OCI-LY7 (cell line): ENCODE measurements at regions not wholly inside any gene's neighbourhood (a gene's known extent, or its start where the extent isn't known, plus 50 kb on each side); places are given as distances from the start of the nearest gene placed in this dataset.

Source experiments
- CTCF ChIP-seq: fragments of 200-600 bp; sonication (generic); conservative IDR thresholded peaks from 2 replicates; pipeline ENCODE4 v1.5.1; 2014; ENCODE audit warnings: mild to moderate bottlenecking, antibody characterized with exemption, low read length, moderate library complexity, mixed read lengths
- EZH2phosphoT487 ChIP-seq: fragments of 200-600 bp; sonication (generic); IDR thresholded peaks from 2 replicates; pipeline ENCODE4 v1.6.1; 2018; ENCODE audit warnings: low read depth, borderline replicate concordance, mild to moderate bottlenecking, mixed run types, antibody characterized with exemption, low read length, moderate library complexity, mixed read lengths

- TF ChIP-seq CTCF (no peak), EZH2phosphoT487 (no peak)
Observed at GRCh38 chr12:58046271-58046670, 104.9 kb downstream of the ATP23 start.
